SK-N-SH (cell line): ENCODE measurements at regions not wholly inside any gene's neighbourhood (a gene's known extent, or its start where the extent isn't known, plus 50 kb on each side); places are given as distances from the start of the nearest gene placed in this dataset.

Experiments
- CTCF ChIA-PET: fragments of 300-600, 350-600 bp; formaldehyde crosslinking; extraction: SDS; loops from one replicate; lab custom pipeline; 2021; lab: Yijun Ruan, JAX
- POLR2A ChIA-PET: fragments of 350-600 bp; sonication (Branson Sonifier 250); formaldehyde crosslinking; extraction: SDS; loops from one replicate; lab custom pipeline; 2020; ENCODE audit warnings: antibody characterized with exemption, inconsistent platforms; lab: Yijun Ruan, JAX
- DNase-seq: peaks from one replicate; pipeline ENCODE4 v3.0.0; 2012
- H2AFZ ChIP-seq: fragments of 200-600 bp; sonication (generic); 2 replicates; pipeline ENCODE4 v1.8.1; 2016; ENCODE audit warnings: antibody characterized with exemption, mild to moderate bottlenecking, low read depth
- H3F3A ChIP-seq: fragments of 200-600 bp; sonication (generic); replicated peaks from 2 replicates; pipeline ENCODE3; 2016; ENCODE audit warnings: antibody characterized with exemption, mild to moderate bottlenecking; ENCODE audit not compliant: insufficient read depth
- H3K27ac ChIP-seq, 2 experiments: fragments of 200-500 bp in 1 of 2; fragments of 200-600 bp in 1 of 2; sonication (Bioruptor generic) in 1 of 2; sonication (generic), shearing (Covaris generic) in 1 of 2; 2 replicates each; pipeline versions ENCODE4 v1.5.1 to v1.6.1; 2014 to 2016; ENCODE audit warnings: low read depth in 2 of 2, inconsistent platforms in 1 of 2, low read length in 1 of 2, mild to moderate bottlenecking in 1 of 2, mixed read lengths in 1 of 2
- H3K27me3 ChIP-seq: fragments of 200-600 bp; sonication (generic), shearing (Covaris generic); 2 replicates; pipeline ENCODE4 v1.6.1; 2016; ENCODE audit warnings: mixed run types; ENCODE audit not compliant: insufficient read depth
- H3K36me3 ChIP-seq, 2 experiments: fragments of 200-500 bp in 1 of 2; fragments of 200-600 bp in 1 of 2; sonication (Bioruptor generic) in 1 of 2; sonication (generic) in 1 of 2; replicated peaks in 1 of 2; 2 replicates each; pipeline versions ENCODE3 to v1.5.1; 2014 to 2016; ENCODE audit warnings: low read length in 1 of 2, mild to moderate bottlenecking in 1 of 2; ENCODE audit not compliant: insufficient read depth in 2 of 2, control insufficient read depth in 1 of 2
- H3K4me1 ChIP-seq, 2 experiments: fragments of 200-500 bp in 1 of 2; fragments of 200-600 bp in 1 of 2; sonication (Bioruptor generic) in 1 of 2; sonication (generic), shearing (Covaris generic) in 1 of 2; 2 replicates each; pipeline versions ENCODE4 v1.5.1 to v1.6.1; 2014 to 2016; ENCODE audit warnings: low read depth in 1 of 2, low read length in 1 of 2, mixed run types in 1 of 2; ENCODE audit not compliant: insufficient read depth in 2 of 2, control insufficient read depth in 1 of 2
- H3K4me2 ChIP-seq: fragments of 200-600 bp; sonication (generic), shearing (Covaris generic); 2 replicates; pipeline ENCODE4 v1.6.1; 2017; ENCODE audit warnings: mixed run types
- H3K4me3 ChIP-seq, 2 experiments: fragments of 200-500 bp in 1 of 2; fragments of 200-600 bp in 1 of 2; sonication (Bioruptor generic) in 1 of 2; sonication (generic), shearing (Covaris generic) in 1 of 2; 2 replicates each; pipeline versions ENCODE4 v1.5.1 to v1.8.1; 2014 to 2016; ENCODE audit warnings: low read depth in 2 of 2, inconsistent platforms in 1 of 2, low read length in 1 of 2, mild to moderate bottlenecking in 1 of 2, mixed read lengths in 1 of 2, moderate library complexity in 1 of 2
- H3K79me2 ChIP-seq: fragments of 200-600 bp; sonication (generic); 2 replicates; pipeline ENCODE4 v1.8.1; 2017; ENCODE audit warnings: mild to moderate bottlenecking; ENCODE audit not compliant: insufficient read depth
- H3K9ac ChIP-seq: fragments of 200-600 bp; sonication (generic); 2 replicates; pipeline ENCODE4 v1.6.1; 2017; ENCODE audit warnings: mixed run types
- H3K9me2 ChIP-seq: fragments of 200-600 bp; sonication (generic); 2 replicates; pipeline ENCODE4 v1.6.1; 2017; ENCODE audit warnings: mixed run types
- H3K9me3 ChIP-seq: fragments of 200-600 bp; sonication (generic); 2 replicates; pipeline ENCODE4 v1.6.1; 2017; ENCODE audit warnings: mixed run types, mild to moderate bottlenecking, moderate library complexity
- H4K20me1 ChIP-seq: fragments of 200-600 bp; sonication (generic); 2 replicates; pipeline ENCODE4 v1.6.1; 2017; ENCODE audit warnings: mild to moderate bottlenecking, mixed run types; ENCODE audit not compliant: insufficient read depth
- EP300 ChIP-seq, 2 experiments: IDR thresholded peaks; 2 replicates each; pipeline versions ENCODE4 v1.4.0 to v1.6.1; 2012; ENCODE audit warnings: borderline replicate concordance in 1 of 2, low read depth in 1 of 2, low read length in 1 of 2
- EZH2phosphoT487 ChIP-seq: fragments of 200-600 bp; sonication (generic); IDR thresholded peaks from 2 replicates; pipeline ENCODE4 v1.6.1; 2017; ENCODE audit warnings: low read depth, mixed run types, mild to moderate bottlenecking, antibody characterized with exemption, moderate library complexity, borderline replicate concordance
- FOSL2 ChIP-seq: IDR thresholded peaks from 2 replicates; pipeline ENCODE4 v1.4.0; 2012; ENCODE audit warnings: low read depth, mild to moderate bottlenecking, moderate library complexity, borderline replicate concordance
- FOXJ3 ChIP-seq: sonication (generic); formaldehyde crosslinking; IDR thresholded peaks from 2 replicates; pipeline ENCODE4 v1.5.1; 2020; ENCODE audit warnings: mild to moderate bottlenecking, missing genetic modification reagents
- IRF3 ChIP-seq: fragments of 150-350 bp; IDR thresholded peaks from 2 replicates; pipeline ENCODE4 v1.6.1; 2016; ENCODE audit warnings: mild to moderate bottlenecking, low read depth, low read length
- MEF2A ChIP-seq: IDR thresholded peaks from 2 replicates; pipeline ENCODE4 v1.4.0; 2012; ENCODE audit warnings: low read depth, borderline replicate concordance
- MXI1 ChIP-seq: IDR thresholded peaks from 2 replicates; pipeline ENCODE4 v1.6.1; 2012; ENCODE audit warnings: mild to moderate bottlenecking, low read depth, low read length, improper control_type of control experiment
- RFX5 ChIP-seq: IDR thresholded peaks from 2 replicates; pipeline ENCODE4 v1.6.1; 2012; ENCODE audit warnings: mild to moderate bottlenecking, improper control_type of control experiment, low read length
- SIN3A ChIP-seq: IDR thresholded peaks from 2 replicates; pipeline ENCODE4 v1.6.1; 2012; ENCODE audit warnings: low read depth, mild to moderate bottlenecking, low read length, moderate library complexity, borderline replicate concordance
- USF1 ChIP-seq: IDR thresholded peaks from 2 replicates; pipeline ENCODE4 v1.4.0; 2012; ENCODE audit warnings: low read depth, borderline replicate concordance
- YY1 ChIP-seq: IDR thresholded peaks from 2 replicates; pipeline ENCODE4 v1.4.0; 2012; ENCODE audit warnings: low read depth, mild to moderate bottlenecking
- WGBS: methylation state at CpG from one replicate; pipeline ENCODE4 v1.1.6; 2017; ENCODE audit warnings: low lambda C conversion rate; 5-methylcytosine and 5-hydroxymethylcytosine counted together

- CTCF ChIA-PET, result no interaction called here
Measured at GRCh38 chr13:83531022-83531421, 351.3 kb downstream of the SLITRK1 start.

GRCh38 chr13:83516781-83517180, 365.5 kb downstream of the SLITRK1 start:
- no peak for DNase-seq
- CTCF ChIA-PET, result no interaction called here
- Histone ChIP-seq H3K9ac (no peak overlapping the region), H3K4me3 (no peak overlapping the region), H3F3A (no peaks in the 10 kb centered on the region), H3K9me2 (no peaks in the 10 kb centered on the region), H3K4me2 (no peak overlapping the region), H3K9me3 (no peaks in the 10 kb centered on the region), H2AFZ (no peak overlapping the region), H4K20me1 (no peaks in the 10 kb centered on the region), H3K27ac (no peak overlapping the region), H3K27me3 (no peaks in the 10 kb centered on the region), H3K36me3 (no peaks in the 10 kb centered on the region), H3K79me2 (no peaks in the 10 kb centered on the region), H3K4me1 (no peaks in the 10 kb centered on the region)
- POLR2A ChIA-PET, result no interaction called here
- TF ChIP-seq EZH2phosphoT487, result no peak
- TF ChIP-seq RFX5, result no peak
- TF ChIP-seq SIN3A, result no peak
- no peak for TF ChIP-seq MEF2A
- WGBS, result 19% methylated on average over 10 of the region's 25 CpGs

More at GRCh38 chr13:83531022-83531421, 351.3 kb downstream of the SLITRK1 start:
- no peak for TF ChIP-seq MXI1
- TF ChIP-seq FOXJ3 (CRISPR knock-in tag), result no peak
- TF ChIP-seq RFX5, result no peak
- TF ChIP-seq FOSL2, result no peak
- no peak for TF ChIP-seq IRF3
- TF ChIP-seq USF1, result no peak
- TF ChIP-seq EZH2phosphoT487, result no peak
- no peak for TF ChIP-seq EP300 (IDR thresholded peaks at IDR 0.05; ENCODE audit: borderline replicate concordance in 1 of 2, low read depth in 1 of 2, low read length in 1 of 2)
- TF ChIP-seq YY1, result no peak
- TF ChIP-seq, all 33 proteins: peak for 0
- Histone ChIP-seq H2AFZ (no peak overlapping the region), H3K36me3 (no peaks in the 10 kb centered on the region), H3K27ac (no peak overlapping the region), H3K79me2 (no peaks in the 10 kb centered on the region), H3K27me3 (no peaks in the 10 kb centered on the region), H3K4me1 (no peaks in the 10 kb centered on the region), H3K9me2 (no peaks in the 10 kb centered on the region), H3K9me3 (no peaks in the 10 kb centered on the region), H3K4me2 (no peak overlapping the region), H3K9ac (no peak overlapping the region), H3F3A (no peaks in the 10 kb centered on the region), H3K4me3 (no peak overlapping the region), H4K20me1 (no peaks in the 10 kb centered on the region)
- no peak for DNase-seq
- WGBS, result 0% methylated on average over 1 of the region's 1 CpG
- POLR2A ChIA-PET, result no interaction called here
